ENCODE measurements at regions not wholly inside any gene's neighbourhood (a gene's known extent, or its start where the extent isn't known, plus 50 kb on each side); places are given as distances from the start of the nearest gene placed in this dataset.
"Not testable (repeated sequence)": the region's sequence is repeated elsewhere in the genome, so short reads cannot be mapped to it uniquely, and the experiment has no call there.

- not testable (repeated sequence) for DNase-seq
Measured at GRCh38 chr17:27104605-27105221, 189.2 kb upstream of the WSB1 start.

DNA sequence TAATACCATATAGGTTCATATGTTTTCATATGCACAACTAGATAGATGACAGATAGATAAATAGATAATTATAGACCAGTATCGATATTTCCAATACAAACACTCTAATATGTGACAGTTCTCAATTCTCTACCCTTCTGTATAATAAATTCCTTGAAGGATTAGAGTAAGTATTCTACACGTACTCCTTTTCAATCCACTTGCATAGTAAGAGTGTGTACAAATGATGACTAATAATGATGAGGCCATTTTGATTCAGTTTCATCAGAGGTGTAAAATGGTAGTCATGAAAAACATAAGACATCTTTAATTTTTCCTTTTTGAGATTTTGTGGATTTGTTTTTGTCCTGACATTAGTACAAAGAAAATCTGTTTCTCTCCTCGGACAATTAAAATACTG lies 188.3 kb upstream of the WSB1 start:
- DNase-seq = no peak

GRCh38 chr17:27106347-27106981 lies 187.4 kb upstream of the WSB1 start:
- DNase-seq = no peak

DNA sequence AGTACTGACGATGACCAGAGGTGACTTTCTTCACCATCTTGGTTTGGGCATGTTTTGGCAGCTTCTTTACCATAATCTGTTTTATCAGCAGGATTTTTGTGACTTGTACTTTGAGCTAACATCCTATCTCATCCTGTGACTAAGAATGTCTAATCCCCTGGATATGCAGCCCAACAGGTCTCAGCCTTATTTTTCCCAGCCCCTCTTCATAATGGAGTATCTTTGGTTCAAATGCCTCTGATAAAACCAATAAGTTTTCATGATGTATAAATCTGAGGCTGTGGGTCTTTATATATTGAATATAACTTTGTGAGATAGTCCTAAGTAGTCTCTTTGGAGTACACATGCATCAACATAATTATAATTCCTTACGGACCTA lies 186.9 kb upstream of the WSB1 start:
- no peak for DNase-seq

DNA sequence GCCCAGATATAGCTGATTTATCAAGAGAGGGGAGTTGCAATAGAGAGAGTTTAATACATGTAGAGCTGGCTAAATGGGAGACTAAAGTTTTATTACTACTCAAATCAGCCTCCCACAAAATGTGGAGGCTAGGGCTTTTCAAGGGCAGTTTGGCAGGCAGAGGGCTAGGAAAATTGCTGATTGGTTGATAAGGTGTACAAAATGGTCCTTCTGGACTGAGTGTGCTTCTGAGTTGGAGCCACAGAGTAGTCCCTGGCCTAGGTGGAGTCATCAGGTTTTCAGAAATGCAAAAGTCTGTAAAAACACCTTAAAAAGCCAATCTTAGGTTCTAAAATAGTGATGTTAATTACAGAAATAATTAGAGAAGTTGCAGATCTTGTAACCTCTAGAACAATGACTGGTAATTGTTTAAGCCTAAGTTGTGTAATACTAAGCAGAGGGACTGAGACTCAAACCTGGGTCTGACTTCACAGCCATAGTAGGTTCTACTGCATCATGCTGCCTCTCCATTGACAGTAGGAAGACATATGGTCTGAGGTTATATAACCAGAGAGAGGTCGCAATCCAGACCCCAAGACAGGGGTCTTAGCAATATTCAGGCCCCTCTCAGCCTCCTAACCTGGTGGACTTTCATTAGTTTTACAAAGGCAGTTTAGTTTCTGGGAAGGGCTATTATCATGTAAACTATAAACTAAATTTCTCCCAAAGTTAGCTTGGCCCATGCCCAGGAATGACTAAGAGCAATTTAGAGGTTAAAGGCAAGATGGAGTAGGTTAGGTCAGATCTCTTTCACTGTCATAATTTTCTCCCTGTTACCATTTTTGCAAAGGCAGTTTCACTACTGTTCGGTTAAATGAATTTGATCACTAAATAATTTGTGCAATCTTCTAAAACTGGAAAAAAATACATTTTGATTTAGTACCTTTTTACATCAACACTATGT lies 186.3 kb upstream of the WSB1 start:
- DNase-seq = not testable (repeated sequence)

GRCh38 chr17:27109346-27109745 lies 184.6 kb upstream of the WSB1 start:
- DNase-seq = no peak

DNA sequence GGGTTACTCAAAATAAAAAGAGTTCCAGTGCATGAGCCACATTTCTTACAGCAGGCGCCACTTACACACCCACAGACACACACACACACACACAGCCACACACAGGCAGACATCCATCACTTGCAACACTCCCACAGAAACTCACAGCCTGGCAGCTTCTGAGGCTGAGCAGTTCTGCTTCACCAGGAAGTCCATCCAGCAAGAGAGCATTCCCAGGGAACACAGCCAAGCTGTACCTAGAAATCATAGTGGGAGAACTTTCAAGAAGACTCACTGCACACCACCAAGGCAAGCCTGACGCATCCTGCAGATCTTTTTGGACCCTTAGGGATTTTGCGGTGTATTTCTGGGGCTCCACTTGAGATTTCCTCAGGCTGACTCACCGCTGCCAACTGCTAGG lies 140.9 kb upstream of the WSB1 start:
- DNase-seq = no peak

- DNase-seq = no peak
Measured at GRCh38 chr17:27155866-27156265, 138.0 kb upstream of the WSB1 start.

DNA sequence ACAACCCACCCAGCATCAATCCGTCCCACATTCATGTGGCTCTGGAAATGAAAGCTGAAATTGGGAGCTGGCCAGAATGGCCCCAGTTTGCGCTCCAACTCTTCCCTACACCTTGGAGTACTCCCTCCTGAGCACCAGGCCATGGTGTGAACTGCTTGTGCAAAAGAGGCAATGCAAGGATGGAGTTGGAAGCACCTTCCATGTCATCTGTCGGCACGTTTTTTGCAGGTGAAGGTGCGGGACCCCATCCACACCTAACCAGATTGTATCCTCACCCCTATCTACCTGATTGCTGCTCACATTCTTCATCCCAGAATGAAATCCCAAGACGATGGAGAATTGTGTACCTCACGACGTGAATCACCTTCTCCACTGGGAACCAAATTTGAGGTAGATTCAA lies 136.6 kb upstream of the WSB1 start:
- no peak for DNase-seq

DNA sequence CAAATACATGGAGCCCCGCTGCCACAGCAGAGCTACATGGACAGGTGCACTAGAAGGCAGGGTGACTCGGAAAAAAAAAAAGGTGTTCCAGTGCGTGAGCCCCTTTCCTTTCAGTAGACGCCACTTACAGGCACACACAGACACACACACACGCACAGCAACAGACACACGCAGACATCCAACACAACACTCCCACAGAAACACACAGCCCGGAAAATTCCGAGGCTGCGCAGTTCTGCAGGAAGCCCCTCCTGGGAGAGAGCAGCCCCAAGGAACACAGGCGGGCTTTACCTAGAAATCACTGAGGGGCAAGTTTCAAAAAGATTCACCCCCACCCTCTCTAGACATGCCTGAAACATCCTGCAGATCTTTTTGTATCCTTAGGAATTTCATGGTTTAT lies 136.0 kb upstream of the WSB1 start:
- DNase-seq = no peak

- DNase-seq = peak; percentile 1
Measured at GRCh38 chr17:27158382-27158781, 135.5 kb upstream of the WSB1 start.

GRCh38 chr17:27180322-27180721 lies 113.6 kb upstream of the WSB1 start:
- DNase-seq = no peak

- not testable (repeated sequence) for DNase-seq
Measured at GRCh38 chr17:27181379-27181925, 112.5 kb upstream of the WSB1 start.

- no peak for DNase-seq
Measured at GRCh38 chr17:27181935-27182334, 112.0 kb upstream of the WSB1 start.

- not testable (repeated sequence) for DNase-seq
Measured at GRCh38 chr17:27197505-27197904, 96.4 kb upstream of the WSB1 start.

GRCh38 chr17:27199948-27200347 lies 94.0 kb upstream of the WSB1 start:
- DNase-seq = no peak

DNA sequence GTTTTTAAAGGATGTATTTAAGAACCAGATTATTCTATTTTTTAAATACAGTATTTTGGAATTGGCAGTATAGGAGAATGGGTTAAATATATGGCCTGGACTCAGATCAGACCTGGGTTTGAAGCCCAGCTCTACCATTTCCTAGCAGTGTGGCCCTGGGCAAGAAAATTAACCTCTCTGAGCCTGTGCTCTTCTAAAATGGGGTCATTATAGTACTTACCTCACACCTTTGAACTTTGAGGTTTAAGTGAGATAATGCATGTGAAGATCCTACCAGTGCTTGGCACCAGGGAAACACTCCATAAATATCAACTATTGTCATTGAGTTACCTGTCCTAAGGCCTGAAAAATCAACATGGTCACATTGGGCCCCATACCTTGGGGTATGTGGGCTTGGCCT lies 93.4 kb upstream of the WSB1 start:
- no peak for DNase-seq

DNA sequence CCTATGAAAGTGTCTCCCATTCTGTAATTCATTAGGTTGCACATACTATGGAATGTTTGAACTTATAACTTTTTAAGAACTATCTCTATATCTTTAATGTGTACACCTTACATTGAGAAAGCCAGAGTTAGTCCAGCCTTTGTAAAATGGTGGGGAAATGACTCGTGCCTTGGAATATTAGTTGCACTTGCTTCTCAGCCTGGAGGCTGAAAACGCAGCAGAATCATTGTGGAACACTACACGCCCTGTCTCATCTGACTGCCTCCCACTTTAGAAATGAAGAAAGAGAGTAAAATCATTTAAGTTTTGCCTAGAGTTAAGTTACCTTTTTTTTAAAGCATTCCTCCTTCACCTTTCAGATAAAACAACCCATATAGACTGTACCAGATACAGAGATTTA lies 90.7 kb upstream of the WSB1 start:
- no peak for DNase-seq

- DNase-seq = no peak
Measured at GRCh38 chr17:27206447-27206846, 87.5 kb upstream of the WSB1 start.

DNA sequence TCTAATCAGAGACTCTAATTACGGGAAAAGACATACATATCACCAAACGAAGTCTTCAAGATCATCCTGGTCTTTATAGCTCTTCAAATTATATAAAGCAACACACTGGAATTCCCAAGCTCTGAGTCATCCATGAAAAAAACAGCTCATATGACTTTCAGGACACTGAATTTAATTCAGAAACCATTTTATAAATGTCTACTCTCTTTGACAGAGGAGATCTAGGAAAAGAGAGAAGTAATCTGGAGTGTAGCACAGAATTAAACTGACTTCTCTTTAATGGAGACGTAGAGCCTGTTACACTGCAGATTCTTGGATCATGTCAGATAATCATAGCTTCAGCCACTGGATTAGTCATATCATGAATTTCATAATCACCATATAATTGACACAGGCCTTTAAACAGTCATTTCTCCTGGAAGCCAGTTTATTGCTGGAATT lies 86.8 kb upstream of the WSB1 start:
- no peak for DNase-seq

GRCh38 chr17:27208370-27208769 lies 85.5 kb upstream of the WSB1 start:
- DNase-seq = not testable (repeated sequence)

- DNase-seq = no peak
Measured at GRCh38 chr17:27209316-27209715, 84.6 kb upstream of the WSB1 start.

GRCh38 chr17:27210809-27211208 lies 83.1 kb upstream of the WSB1 start:
- DNase-seq = not testable (repeated sequence)

DNA sequence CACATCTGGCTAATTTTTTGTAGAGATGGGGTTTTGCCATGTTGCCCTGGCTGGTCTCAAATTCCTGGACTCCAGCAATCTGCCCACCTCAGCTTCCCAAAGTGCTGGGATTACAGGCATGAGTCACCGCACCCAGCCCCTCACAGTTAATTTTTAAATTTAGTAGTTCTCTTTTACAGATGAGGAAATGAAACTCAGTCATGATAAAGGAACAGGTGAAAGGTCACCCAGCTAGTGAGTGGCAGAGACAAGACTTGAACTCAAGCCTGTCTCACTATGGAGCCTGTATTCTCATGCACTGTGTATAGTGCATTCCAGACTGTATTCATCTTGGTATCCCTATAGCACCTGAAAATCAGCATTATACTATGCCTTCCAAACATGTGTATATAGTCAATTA lies 77.1 kb upstream of the WSB1 start:
- no peak for DNase-seq

Data from COR-L47 (cell line).